ENCODE measurements at regions not wholly inside any gene's neighbourhood (a gene's known extent, or its start where the extent isn't known, plus 50 kb on each side); places are given as distances from the start of the nearest gene placed in this dataset.

GRCh38 chr5:106566031-106566430 is 1104.7 kb downstream of the EFNA5 start:
- Histone ChIP-seq H3K4me1 (replicated peaks) (no peaks in the 10 kb centered on the region), H3K9me3 (no peaks in the 10 kb centered on the region), H3K27me3 (replicated peaks; ENCODE audit: insufficient read depth) (no peaks in the 10 kb centered on the region), H3K27ac (no peak overlapping the region), H3K36me3 (no peaks in the 10 kb centered on the region), H3K4me3 (no peak overlapping the region)
- WGBS = 97% methylated on average over 4 of the region's 4 CpGs
- DNase-seq (ENCODE audit: low spot score) = no peak
- no peak for TF ChIP-seq POLR2AphosphoS5 (IDR thresholded peaks at IDR 0.05)
- TF ChIP-seq POLR2A (IDR thresholded peaks at IDR 0.05) = no peak
- no peak for TF ChIP-seq CTCF (IDR thresholded peaks at IDR 0.05)
- intact Hi-C loops (cut with DNase I) = no loop called here

- Histone ChIP-seq H3K27ac (no peak overlapping the region), H3K4me3 (no peak overlapping the region), H3K27me3 (replicated peaks; ENCODE audit: insufficient read depth) (no peaks in the 10 kb centered on the region), H3K9me3 (no peaks in the 10 kb centered on the region), H3K4me1 (replicated peaks) (no peaks in the 10 kb centered on the region), H3K36me3 (no peaks in the 10 kb centered on the region)
- no peak for DNase-seq (ENCODE audit: low spot score)
- no peak for TF ChIP-seq POLR2AphosphoS5 (IDR thresholded peaks at IDR 0.05)
- TF ChIP-seq POLR2A (IDR thresholded peaks at IDR 0.05) = no peak
- TF ChIP-seq CTCF (IDR thresholded peaks at IDR 0.05) = no peak
- intact Hi-C loops (cut with DNase I) = no loop called here
- 72% methylated on average over 2 of the region's 2 CpGs for WGBS
Observed at GRCh38 chr5:106545325-106545724, 1125.4 kb downstream of the EFNA5 start.

- Histone ChIP-seq H3K36me3 (no peaks in the 10 kb centered on the region), H3K4me1 (replicated peaks) (no peaks in the 10 kb centered on the region), H3K27ac (no peak overlapping the region), H3K4me3 (no peak overlapping the region), H3K9me3 (no peaks in the 10 kb centered on the region), H3K27me3 (replicated peaks; ENCODE audit: insufficient read depth) (no peaks in the 10 kb centered on the region)
- no peak for TF ChIP-seq CTCF (IDR thresholded peaks at IDR 0.05)
- TF ChIP-seq POLR2A (IDR thresholded peaks at IDR 0.05) = no peak
- no peak for TF ChIP-seq POLR2AphosphoS5 (IDR thresholded peaks at IDR 0.05)
- DNase-seq (ENCODE audit: low spot score) = no peak
- intact Hi-C loops (cut with DNase I) = no loop called here
- 73% methylated on average over 1 of the region's 1 CpG for whole genome bisulfite sequencing
Observed at GRCh38 chr5:106543330-106543729, 1127.4 kb downstream of the EFNA5 start.

GRCh38 chr5:106530150-106530549 is 1140.6 kb downstream of the EFNA5 start:
- Histone ChIP-seq H3K4me1 (replicated peaks) (no peaks in the 10 kb centered on the region), H3K9me3 (no peaks in the 10 kb centered on the region), H3K36me3 (no peaks in the 10 kb centered on the region), H3K27ac (no peak overlapping the region), H3K27me3 (replicated peaks; ENCODE audit: insufficient read depth) (no peaks in the 10 kb centered on the region), H3K4me3 (no peak overlapping the region)
- no peak for TF ChIP-seq CTCF (IDR thresholded peaks at IDR 0.05)
- no peak for TF ChIP-seq POLR2AphosphoS5 (IDR thresholded peaks at IDR 0.05)
- no peak for TF ChIP-seq POLR2A (IDR thresholded peaks at IDR 0.05)
- intact Hi-C loops (cut with DNase I) = no loop called here
- DNase-seq (ENCODE audit: low spot score) = no peak

- intact Hi-C loops (cut with DNase I) = no loop called here
- H3K27ac ChIP-seq = no peak overlapping the region
- TF ChIP-seq CTCF (IDR thresholded peaks at IDR 0.05) (no peak), POLR2AphosphoS5 (IDR thresholded peaks at IDR 0.05) (no peak), POLR2A (IDR thresholded peaks at IDR 0.05) (no peak)
- no peaks in the 10 kb centered on the region for H3K4me1 ChIP-seq (replicated peaks)
- H3K36me3 ChIP-seq = no peaks in the 10 kb centered on the region
- H3K9me3 ChIP-seq = no peaks in the 10 kb centered on the region
- DNase-seq (ENCODE audit: low spot score) = no peak
- H3K4me3 ChIP-seq = no peak overlapping the region
- no peaks in the 10 kb centered on the region for H3K27me3 ChIP-seq (replicated peaks; ENCODE audit: insufficient read depth)
- 98% methylated on average over 3 of the region's 3 CpGs for WGBS
Observed at GRCh38 chr5:106525438-106525837, 1145.3 kb downstream of the EFNA5 start.
